ENCODE measurements at regions not wholly inside any gene's neighbourhood (a gene's known extent, or its start where the extent isn't known, plus 50 kb on each side); places are given as distances from the start of the nearest gene placed in this dataset.

DNA sequence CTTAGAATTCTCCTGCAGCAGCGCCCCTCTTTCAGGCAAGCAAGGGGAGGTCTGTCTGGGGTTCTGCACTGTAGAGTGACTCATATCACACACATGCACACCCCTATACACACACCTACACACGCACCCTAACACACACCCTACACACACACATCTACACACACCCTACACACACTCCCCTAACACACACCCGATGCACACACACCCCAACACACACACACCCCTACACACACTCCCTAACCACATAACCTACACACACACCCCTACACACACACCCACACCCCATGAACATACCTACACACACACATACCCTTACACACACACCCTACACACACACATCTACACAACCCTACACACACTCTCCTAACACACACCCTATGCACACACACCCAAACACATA, 493.2 kb downstream of the IRS2 start:
- TF ChIP-seq CTCF (conservative IDR thresholded peaks at IDR 0.05; ENCODE audit: low read depth, low read length): no peak
- no peak for TF ChIP-seq EZH2 (IDR thresholded peaks at IDR 0.05; ENCODE audit: low read length, unreplicated experiment)

Measured in PC-3 (cell line).